Stimulated activated CD8-positive, alpha-beta memory T cell treated with anti-CD3 and anti-CD28 coated beads, Interleukin-2, amount 100 ng/mL, for 48 hours (primary cell): ENCODE measurements at regions not wholly inside any gene's neighbourhood (a gene's known extent, or its start where the extent isn't known, plus 50 kb on each side); places are given as distances from the start of the nearest gene placed in this dataset.

Experiments used
- DNase-seq, 2 donors: peaks; one replicate each; pipeline ENCODE4 v3.0.0-alpha.2; 2020; ENCODE audit warnings: low read depth in 2 of 2

GRCh38 chr1:38464071-38464661, 395.4 kb downstream of the RRAGC start:
- DNase-seq, result no peak

GRCh38 chr1:38463074-38463473, 396.5 kb downstream of the RRAGC start:
- DNase-seq, result no peak

- no peak for DNase-seq
These were observed 403.1 kb downstream of the RRAGC start for GRCh38 chr1:38456531-38456876.

- no peak for DNase-seq
These were observed 403.6 kb downstream of the RRAGC start for GRCh38 chr1:38455829-38456530.

GRCh38 chr1:38454749-38455441, 404.7 kb downstream of the RRAGC start:
- DNase-seq, result no peak

- no peak for DNase-seq
These were observed 405.3 kb downstream of the RRAGC start for GRCh38 chr1:38454236-38454635.

GRCh38 chr1:38452246-38452645, 405.7 kb upstream of the POU3F1 start:
- DNase-seq, result no peak

GRCh38 chr1:38451541-38451993, 405.0 kb upstream of the POU3F1 start:
- DNase-seq, result no peak

- no peak for DNase-seq
These were observed 402.3 kb upstream of the POU3F1 start for GRCh38 chr1:38448893-38449292.

GRCh38 chr1:38446936-38447335, 400.3 kb upstream of the POU3F1 start:
- DNase-seq, result no peak

- no peak for DNase-seq
These were observed 398.3 kb upstream of the POU3F1 start for GRCh38 chr1:38444770-38445442.

GRCh38 chr1:38444311-38444710, 397.7 kb upstream of the POU3F1 start:
- DNase-seq, result no peak

GRCh38 chr1:38440402-38440801, 393.8 kb upstream of the POU3F1 start:
- DNase-seq, result no peak

GRCh38 chr1:38436749-38437148, 390.2 kb upstream of the POU3F1 start:
- no peak for DNase-seq

GRCh38 chr1:38436006-38436405, 389.4 kb upstream of the POU3F1 start:
- no peak for DNase-seq

GRCh38 chr1:38433084-38433722, 386.6 kb upstream of the POU3F1 start:
- DNase-seq, result no peak

GRCh38 chr1:38431535-38432376, 385.2 kb upstream of the POU3F1 start:
- DNase-seq, result no peak

- no peak for DNase-seq
These were observed 384.4 kb upstream of the POU3F1 start for GRCh38 chr1:38430949-38431348.

GRCh38 chr1:38424677-38425076, 378.1 kb upstream of the POU3F1 start:
- no peak for DNase-seq

GRCh38 chr1:38420666-38421065, 374.1 kb upstream of the POU3F1 start:
- DNase-seq, result no peak
